HCT116 (cell line): ENCODE measurements at regions not wholly inside any gene's neighbourhood (a gene's known extent, or its start where the extent isn't known, plus 50 kb on each side); places are given as distances from the start of the nearest gene placed in this dataset.

Experiments
- ATAC-seq: fragments of 200-7000 bp; cut with Tn5 transposase; 2 replicates; pipeline ENCODE4 v1.9.1; 2020; ENCODE audit warnings: mild to moderate bottlenecking, moderate library complexity
- BruUV-seq: library from RNA; stranded (reverse); fragments of 400-500 nt; replicated peaks from 2 replicates; lab custom pipeline; 2021; lab: Mats Ljungman, UMichigan
- CTCF ChIA-PET: fragments of 300-600 bp; sonication (Branson Sonifier 250); formaldehyde crosslinking; loops from one replicate; lab custom pipeline; 2021; ENCODE audit warnings: antibody characterized with exemption; lab: Charles Lee
- POLR2A ChIA-PET: fragments of 300-600, 350-600 bp; sonication (Branson Sonifier 250); formaldehyde crosslinking; loops from one replicate; lab custom pipeline; 2021; ENCODE audit warnings: antibody characterized with exemption; lab: Charles Lee
- RAD21 ChIA-PET, 2 experiments: fragments of 300-600 bp; sonication (Branson Sonifier 250); formaldehyde crosslinking; loops; one replicate each; lab custom pipeline; 2023; ENCODE audit warnings: low total read pairs in 2 of 2; ENCODE audit not compliant: uncharacterized antibody in 2 of 2, unreplicated experiment in 2 of 2, low non-redundant PET in 1 of 2; lab: Charles Lee
- DNase-seq: peaks from one replicate; pipeline ENCODE4 v3.0.0-alpha.2; 2010; ENCODE audit warnings: low read depth, low spot score
- H2AFZ ChIP-seq: fragments of 200-600 bp; shearing (Covaris generic), sonication (generic); 2 replicates; pipeline ENCODE4 v1.6.1; 2017; ENCODE audit warnings: low read depth, mixed run types, mixed read lengths, antibody characterized with exemption, low read length; ENCODE audit not compliant: poor library complexity, severe bottlenecking
- H3K27ac ChIP-seq: 2 replicates; pipeline ENCODE4 v1.5.1; 2012; ENCODE audit warnings: low read depth, low read length
- H3K27me3 ChIP-seq: fragments of 200-600 bp; sonication (generic); 2 replicates; pipeline ENCODE4 v1.6.1; 2016; ENCODE audit warnings: mixed run types, low read length, mixed read lengths; ENCODE audit not compliant: insufficient read depth
- H3K36me3 ChIP-seq, 2 experiments: fragments of 200-500 bp in 1 of 2; fragments of 200-600 bp in 1 of 2; sonication (Bioruptor generic) in 1 of 2; sonication (generic) in 1 of 2; 2 replicates each; pipeline versions ENCODE4 v1.5.1 to v1.6.1; 2014 to 2016; ENCODE audit warnings: low read length in 2 of 2, inconsistent platforms in 1 of 2, mixed read lengths in 1 of 2, mixed run types in 1 of 2; ENCODE audit not compliant: insufficient read depth in 2 of 2, control insufficient read depth in 1 of 2
- H3K4me1 ChIP-seq, 2 experiments: fragments of 200-600 bp in 1 of 2; sonication (generic) in 1 of 2; 2 replicates each; pipeline versions ENCODE4 v1.5.1 to v1.6.1; 2012 to 2017; ENCODE audit warnings: low read length in 2 of 2, inconsistent platforms in 1 of 2, mild to moderate bottlenecking in 1 of 2, mixed read lengths in 1 of 2, mixed run types in 1 of 2, moderate library complexity in 1 of 2; ENCODE audit not compliant: insufficient read depth in 2 of 2, control insufficient read depth in 1 of 2
- H3K4me2 ChIP-seq: fragments of 200-600 bp; sonication (generic); 2 replicates; pipeline ENCODE4 v1.6.1; 2017; ENCODE audit warnings: mixed run types, low read length, mixed read lengths
- H3K4me3 ChIP-seq, 2 experiments: fragments of 200-600 bp in 1 of 2; sonication (generic) in 1 of 2; replicated peaks in 1 of 2; 2 replicates each; pipeline ENCODE4 v1.5.1; 2011 to 2016; ENCODE audit warnings: low read length in 2 of 2, control low read depth in 1 of 2, low read depth in 1 of 2, mild to moderate bottlenecking in 1 of 2, mixed read lengths in 1 of 2, mixed run types in 1 of 2
- H3K79me2 ChIP-seq: fragments of 200-600 bp; sonication (generic); 2 replicates; pipeline ENCODE4 v1.6.1; 2017; ENCODE audit warnings: mild to moderate bottlenecking, mixed run types, low read length, moderate library complexity, mixed read lengths; ENCODE audit not compliant: insufficient read depth
- H3K9ac ChIP-seq: fragments of 200-600 bp; sonication (generic); 2 replicates; pipeline ENCODE4 v1.6.1; 2016; ENCODE audit warnings: low read length, mixed read lengths
- H3K9me2 ChIP-seq: fragments of 200-600 bp; sonication (generic), shearing (Covaris generic); 2 replicates; pipeline ENCODE4 v1.6.1; 2017; ENCODE audit warnings: mixed run types, mild to moderate bottlenecking, moderate library complexity; ENCODE audit not compliant: insufficient read depth
- H3K9me3 ChIP-seq, 2 experiments: fragments of 200-500 bp in 1 of 2; fragments of 200-600 bp in 1 of 2; sonication (Bioruptor generic) in 1 of 2; sonication (generic) in 1 of 2; 2 replicates each; pipeline ENCODE4 v1.6.1; 2014 to 2017; ENCODE audit warnings: low read length in 2 of 2, mixed read lengths in 2 of 2, inconsistent platforms in 1 of 2, low read depth in 1 of 2, mild to moderate bottlenecking in 1 of 2, mixed run types in 1 of 2, moderate library complexity in 1 of 2; ENCODE audit not compliant: control insufficient read depth in 1 of 2, insufficient read depth in 1 of 2
- H4K20me1 ChIP-seq: fragments of 200-600 bp; sonication (generic), shearing (Covaris generic); 2 replicates; pipeline ENCODE4 v1.6.1; 2017; ENCODE audit warnings: mixed run types, mild to moderate bottlenecking, moderate library complexity; ENCODE audit not compliant: insufficient read depth
- CBX3 ChIP-seq: IDR thresholded peaks from 2 replicates; pipeline ENCODE4 v1.6.1; 2012; ENCODE audit warnings: low read depth
- ELF1 ChIP-seq: IDR thresholded peaks from 2 replicates; pipeline ENCODE4 v1.6.1; 2012; ENCODE audit warnings: low read depth, borderline replicate concordance
- EZH2 ChIP-seq: fragments of 200-600 bp; sonication (generic); IDR thresholded peaks from 2 replicates; pipeline ENCODE4 v1.6.1; 2017; ENCODE audit warnings: antibody characterized with exemption, mixed run types
- EZH2phosphoT487 ChIP-seq: fragments of 200-600 bp; IDR thresholded peaks from 2 replicates; pipeline ENCODE4 v1.6.1; 2018; ENCODE audit warnings: antibody characterized with exemption, borderline replicate concordance
- FOSL1 ChIP-seq: IDR thresholded peaks from 2 replicates; pipeline ENCODE4 v1.6.1; 2012; ENCODE audit warnings: low read depth
- JUND ChIP-seq: IDR thresholded peaks from 2 replicates; pipeline ENCODE4 v1.6.1; 2012
- POLR2A ChIP-seq: IDR thresholded peaks from 2 replicates; pipeline ENCODE4 v1.7.0; 2011; ENCODE audit warnings: borderline replicate concordance; ENCODE audit not compliant: insufficient read depth, insufficient read length; ENCODE audit errors: extremely low read depth
- POLR2AphosphoS5 ChIP-seq: IDR thresholded peaks from 2 replicates; pipeline ENCODE4 v1.6.1; 2011; ENCODE audit warnings: mild to moderate bottlenecking, low read depth, low read length, moderate library complexity
- RAD21 ChIP-seq: IDR thresholded peaks from 2 replicates; pipeline ENCODE4 v1.6.1; 2012; ENCODE audit warnings: low read depth, mild to moderate bottlenecking
- SRF ChIP-seq: IDR thresholded peaks from 2 replicates; pipeline ENCODE4 v1.6.1; 2012; ENCODE audit warnings: low read depth
- TCF7L2 ChIP-seq: IDR thresholded peaks from 2 replicates; pipeline ENCODE4 v1.7.0; 2011; ENCODE audit warnings: borderline replicate concordance, inconsistent platforms; ENCODE audit not compliant: insufficient read depth, insufficient read length; ENCODE audit errors: extremely low read depth
- intact Hi-C: fragments of 100-400 bp; cut with micrococcal nuclease; formaldehyde crosslinking; loops from 2 replicates; pipeline ENCODE4 v1.10.0; 2022
- TF ChIP-seq, protein P1 (sequence below), 3 experiments: fragments of 200-600 bp in 1 of 3; sonication (generic) in 1 of 3; IDR thresholded peaks in 2 of 3; conservative IDR thresholded peaks in 1 of 3; 2 replicates each; pipeline ENCODE4 v1.5.1; 2012 to 2017; ENCODE audit warnings: low read depth in 2 of 3, low read length in 2 of 3, antibody characterized with exemption in 1 of 3, borderline replicate concordance in 1 of 3, control low read depth in 1 of 3, mild to moderate bottlenecking in 1 of 3, mixed read lengths in 1 of 3, mixed run types in 1 of 3, moderate library complexity in 1 of 3; ENCODE audit not compliant: insufficient read depth in 1 of 3

DNA sequence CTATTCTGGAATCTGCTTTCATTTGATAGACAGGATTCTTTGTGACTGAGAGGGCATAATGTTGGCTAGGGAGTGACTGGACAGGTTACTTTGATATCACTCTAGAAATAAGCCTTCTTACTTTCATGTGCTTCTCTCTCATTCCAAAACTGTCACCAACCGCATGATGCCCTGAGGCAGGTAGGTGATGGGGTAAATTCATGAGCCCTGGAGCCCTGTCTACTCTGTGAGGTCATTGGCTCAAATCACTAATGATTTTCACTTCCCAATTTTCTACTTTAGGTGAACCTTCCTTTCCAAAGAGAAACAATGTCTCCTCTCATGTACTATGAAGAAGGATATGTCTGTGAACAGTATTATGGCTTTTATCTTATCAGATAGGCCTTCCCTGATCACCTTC, 596.7 kb downstream of the TUSC7 start:
- no peaks in the 10 kb centered on the region for H3K4me1 ChIP-seq
- no peaks in the 10 kb centered on the region for H3K27me3 ChIP-seq
- no peaks in the 10 kb centered on the region for H3K79me2 ChIP-seq
- ATAC-seq (no peak), DNase-seq (no peak)
- intact Hi-C loops: no loop called here
- ChIA-PET RAD21 (no interaction called here), CTCF (no interaction called here), POLR2A (no interaction called here)
- H3K36me3 ChIP-seq: no peaks in the 10 kb centered on the region
- H4K20me1 ChIP-seq: no peaks in the 10 kb centered on the region
- BruUV-seq: no TSS peak
- H3K9me3 ChIP-seq: no peaks in the 10 kb centered on the region
- no peak overlapping the region for H3K9ac ChIP-seq
- no peak overlapping the region for H3K27ac ChIP-seq
- H3K4me3 ChIP-seq: no peak overlapping the region
- H2AFZ ChIP-seq: no peak overlapping the region
- TF ChIP-seq EZH2: no peak
- TF ChIP-seq EZH2phosphoT487: no peak
- no peak for TF ChIP-seq FOSL1
- no peak for TF ChIP-seq SRF
- TF ChIP-seq, protein P1, sequence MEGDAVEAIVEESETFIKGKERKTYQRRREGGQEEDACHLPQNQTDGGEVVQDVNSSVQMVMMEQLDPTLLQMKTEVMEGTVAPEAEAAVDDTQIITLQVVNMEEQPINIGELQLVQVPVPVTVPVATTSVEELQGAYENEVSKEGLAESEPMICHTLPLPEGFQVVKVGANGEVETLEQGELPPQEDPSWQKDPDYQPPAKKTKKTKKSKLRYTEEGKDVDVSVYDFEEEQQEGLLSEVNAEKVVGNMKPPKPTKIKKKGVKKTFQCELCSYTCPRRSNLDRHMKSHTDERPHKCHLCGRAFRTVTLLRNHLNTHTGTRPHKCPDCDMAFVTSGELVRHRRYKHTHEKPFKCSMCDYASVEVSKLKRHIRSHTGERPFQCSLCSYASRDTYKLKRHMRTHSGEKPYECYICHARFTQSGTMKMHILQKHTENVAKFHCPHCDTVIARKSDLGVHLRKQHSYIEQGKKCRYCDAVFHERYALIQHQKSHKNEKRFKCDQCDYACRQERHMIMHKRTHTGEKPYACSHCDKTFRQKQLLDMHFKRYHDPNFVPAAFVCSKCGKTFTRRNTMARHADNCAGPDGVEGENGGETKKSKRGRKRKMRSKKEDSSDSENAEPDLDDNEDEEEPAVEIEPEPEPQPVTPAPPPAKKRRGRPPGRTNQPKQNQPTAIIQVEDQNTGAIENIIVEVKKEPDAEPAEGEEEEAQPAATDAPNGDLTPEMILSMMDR (IDR thresholded peaks at IDR 0.05 in 2 of 3, conservative IDR thresholded peaks at IDR 0.05 in 1 of 3; ENCODE audit: borderline replicate concordance in 1 of 3, insufficient read depth in 1 of 3, low read depth in 2 of 3, low read length in 2 of 3): no peak
- no peak for TF ChIP-seq POLR2AphosphoS5
- no peak for TF ChIP-seq TCF7L2
- no peak for TF ChIP-seq RAD21
- no peak for TF ChIP-seq JUND
- no peak for TF ChIP-seq POLR2A
- TF ChIP-seq ELF1: no peak
- no peak for TF ChIP-seq CBX3
- no peaks in the 10 kb centered on the region for H3K9me2 ChIP-seq
- no peak overlapping the region for H3K4me2 ChIP-seq
